Effector memory CD4-positive, alpha-beta T cell (primary cell): ENCODE measurements at regions not wholly inside any gene's neighbourhood (a gene's known extent, or its start where the extent isn't known, plus 50 kb on each side); places are given as distances from the start of the nearest gene placed in this dataset.

Source experiments
- DNase-seq, 3 donors: peaks; one replicate each; pipeline ENCODE4 v3.0.0-alpha.2; 2020
- H3K27ac ChIP-seq: 2 replicates; pipeline ENCODE4 v1.7.0; 2013; ENCODE audit warnings: mild to moderate bottlenecking, low read length, moderate library complexity; ENCODE audit not compliant: insufficient read depth, poor library complexity, severe bottlenecking
- H3K27me3 ChIP-seq: replicated peaks from 2 replicates; pipeline ENCODE4 v1.7.0; 2013; ENCODE audit warnings: mild to moderate bottlenecking, low read length; ENCODE audit not compliant: insufficient read depth, control insufficient read depth, poor library complexity, severe bottlenecking
- H3K36me3 ChIP-seq: 2 replicates; pipeline ENCODE4 v1.7.0; 2013; ENCODE audit warnings: mild to moderate bottlenecking, low read length, moderate library complexity; ENCODE audit not compliant: control insufficient read depth, insufficient read depth
- H3K4me1 ChIP-seq: 2 replicates; pipeline ENCODE4 v1.7.0; 2013; ENCODE audit warnings: low read length, mild to moderate bottlenecking; ENCODE audit not compliant: control insufficient read depth, insufficient read depth, poor library complexity, severe bottlenecking
- H3K4me3 ChIP-seq: 2 replicates; pipeline ENCODE4 v1.7.0; 2013; ENCODE audit warnings: low read length, low read depth, mild to moderate bottlenecking; ENCODE audit not compliant: insufficient read depth, poor library complexity, severe bottlenecking
- H3K9me3 ChIP-seq: 2 replicates; pipeline ENCODE4 v1.7.0; 2013; ENCODE audit warnings: mild to moderate bottlenecking, low read length, moderate library complexity; ENCODE audit not compliant: control insufficient read depth

DNA sequence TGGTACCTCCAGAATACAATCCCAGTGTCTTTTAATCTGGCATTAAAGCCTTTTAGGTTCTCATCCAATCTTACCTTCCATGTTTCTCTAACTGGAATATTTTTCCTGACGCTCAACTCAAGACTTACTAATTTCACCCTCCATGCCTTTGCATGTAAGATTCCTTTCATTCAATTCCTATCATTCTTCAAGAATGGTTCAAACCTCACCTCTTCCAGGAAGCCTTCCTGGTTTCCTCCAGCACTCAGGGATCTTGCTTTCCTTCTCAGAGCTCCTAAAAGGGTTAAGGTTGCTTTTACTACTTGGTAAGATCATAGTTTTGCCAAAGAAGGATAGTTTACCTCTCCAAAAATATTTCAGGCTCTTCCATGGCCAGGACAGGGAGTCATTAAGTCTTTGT is 91.2 kb upstream of the CACNA1E start:
- Histone ChIP-seq H3K36me3 (no peaks in the 10 kb centered on the region), H3K27me3 (no peaks in the 10 kb centered on the region), H3K9me3 (no peaks in the 10 kb centered on the region), H3K4me3 (no peak overlapping the region), H3K27ac (no peak overlapping the region), H3K4me1 (peaks cover 25% of the 10 kb centered on the region)
- no peak for DNase-seq

GRCh38 chr1:181392613-181393220 is 90.6 kb upstream of the CACNA1E start:
- H3K4me1 ChIP-seq = peaks cover 31% of the 10 kb centered on the region
- no peak for DNase-seq
- H3K9me3 ChIP-seq = no peaks in the 10 kb centered on the region
- H3K27ac ChIP-seq = no peak overlapping the region
- H3K36me3 ChIP-seq = no peaks in the 10 kb centered on the region
- H3K4me3 ChIP-seq = no peak overlapping the region
- H3K27me3 ChIP-seq = no peaks in the 10 kb centered on the region

DNA sequence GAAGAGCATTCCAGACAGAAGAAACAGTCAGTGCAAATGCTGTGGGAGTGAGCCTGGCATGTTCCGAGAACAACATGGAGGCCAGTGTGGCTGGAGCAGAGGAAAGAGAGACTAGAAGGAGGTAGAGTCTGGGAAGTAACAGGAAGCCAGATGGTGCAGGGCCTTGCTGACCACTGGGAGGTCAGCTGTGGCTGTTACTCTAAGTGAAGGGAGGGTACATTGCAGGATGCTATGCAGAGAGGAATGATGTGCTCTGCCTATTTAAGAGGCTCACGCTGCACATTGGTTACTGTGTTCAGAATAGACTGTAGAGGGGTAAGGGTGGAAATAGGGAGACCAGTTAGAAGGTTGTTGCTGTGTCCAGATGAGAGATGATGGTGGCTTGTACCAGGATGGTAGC is 88.6 kb upstream of the CACNA1E start:
- no peaks in the 10 kb centered on the region for H3K36me3 ChIP-seq
- no peaks in the 10 kb centered on the region for H3K27me3 ChIP-seq
- no peak overlapping the region for H3K4me3 ChIP-seq
- H3K4me1 ChIP-seq = peaks cover 37% of the 10 kb centered on the region
- no peak for DNase-seq
- H3K9me3 ChIP-seq = no peaks in the 10 kb centered on the region
- H3K27ac ChIP-seq = peak overlapping the region; percentile 19

- H3K27me3 ChIP-seq = no peaks in the 10 kb centered on the region
- peak overlapping the region; percentile 49 for H3K27ac ChIP-seq
- H3K36me3 ChIP-seq = no peaks in the 10 kb centered on the region
- DNase-seq = peak in 2 of 3 donors; percentile 9 to 36
- H3K4me3 ChIP-seq = peak overlapping the region; percentile 11
- H3K9me3 ChIP-seq = no peaks in the 10 kb centered on the region
- peaks cover 37% of the 10 kb centered on the region for H3K4me1 ChIP-seq
Observed at GRCh38 chr1:181396171-181396670, 87.1 kb upstream of the CACNA1E start.

DNA sequence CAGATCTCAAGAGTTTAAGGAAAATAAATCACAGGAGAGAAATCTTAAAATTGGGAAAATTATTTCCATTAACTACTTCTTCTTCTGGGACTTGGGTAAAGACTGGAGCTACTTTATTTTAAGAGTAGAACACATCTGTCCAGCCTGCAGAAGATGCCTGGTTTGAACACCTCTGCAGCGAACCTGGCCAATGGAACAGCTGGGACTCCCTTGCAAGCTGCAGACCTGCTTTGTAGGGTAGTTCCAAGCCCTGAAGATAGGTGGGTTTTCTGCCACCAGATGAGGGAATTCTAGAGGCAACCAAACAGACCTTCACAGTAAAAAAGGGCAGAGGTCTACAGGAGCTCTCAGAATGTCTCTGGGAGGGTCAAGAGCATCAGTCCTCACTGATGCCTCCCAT is 86.5 kb upstream of the CACNA1E start:
- Histone ChIP-seq H3K27ac (peak overlapping the region; percentile 49), H3K27me3 (no peaks in the 10 kb centered on the region), H3K4me3 (peak overlapping the region; percentile 7), H3K9me3 (no peaks in the 10 kb centered on the region), H3K4me1 (peaks cover 37% of the 10 kb centered on the region), H3K36me3 (no peaks in the 10 kb centered on the region)
- no peak for DNase-seq

GRCh38 chr1:181397845-181398244 is 85.5 kb upstream of the CACNA1E start:
- Histone ChIP-seq H3K27me3 (no peaks in the 10 kb centered on the region), H3K4me1 (peaks cover 37% of the 10 kb centered on the region), H3K27ac (peak overlapping the region; percentile 30), H3K9me3 (no peaks in the 10 kb centered on the region), H3K36me3 (no peaks in the 10 kb centered on the region), H3K4me3 (no peak overlapping the region)
- DNase-seq = no peak

- H3K36me3 ChIP-seq = no peaks in the 10 kb centered on the region
- no peaks in the 10 kb centered on the region for H3K27me3 ChIP-seq
- H3K4me3 ChIP-seq = no peak overlapping the region
- H3K4me1 ChIP-seq = peaks cover 37% of the 10 kb centered on the region
- H3K9me3 ChIP-seq = no peaks in the 10 kb centered on the region
- H3K27ac ChIP-seq = no peak overlapping the region
- no peak for DNase-seq
Observed at GRCh38 chr1:181398544-181398943, 84.8 kb upstream of the CACNA1E start.

DNA sequence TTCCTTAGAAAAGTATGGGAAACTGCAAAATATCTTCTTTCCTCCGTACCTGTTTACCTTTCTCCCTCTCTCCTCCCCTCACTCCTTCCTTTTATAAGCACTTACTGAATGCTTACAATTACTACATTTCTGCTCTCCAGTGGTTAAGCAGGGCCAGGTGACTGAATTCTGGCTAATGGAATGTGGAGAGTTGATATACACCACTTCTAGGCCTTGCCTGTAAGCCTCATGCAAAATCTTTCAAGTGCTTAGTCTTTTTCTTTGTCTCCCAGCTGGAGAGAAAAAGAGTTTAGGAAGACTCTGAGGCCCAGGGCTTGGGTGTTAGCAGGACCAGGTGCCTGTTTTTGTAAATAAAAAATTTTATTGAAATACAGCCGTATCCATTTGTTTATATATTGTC is 77.7 kb upstream of the CACNA1E start:
- Histone ChIP-seq H3K27me3 (no peaks in the 10 kb centered on the region), H3K27ac (no peak overlapping the region), H3K9me3 (no peaks in the 10 kb centered on the region), H3K4me1 (no peaks in the 10 kb centered on the region), H3K36me3 (no peaks in the 10 kb centered on the region), H3K4me3 (no peak overlapping the region)
- no peak for DNase-seq

DNA sequence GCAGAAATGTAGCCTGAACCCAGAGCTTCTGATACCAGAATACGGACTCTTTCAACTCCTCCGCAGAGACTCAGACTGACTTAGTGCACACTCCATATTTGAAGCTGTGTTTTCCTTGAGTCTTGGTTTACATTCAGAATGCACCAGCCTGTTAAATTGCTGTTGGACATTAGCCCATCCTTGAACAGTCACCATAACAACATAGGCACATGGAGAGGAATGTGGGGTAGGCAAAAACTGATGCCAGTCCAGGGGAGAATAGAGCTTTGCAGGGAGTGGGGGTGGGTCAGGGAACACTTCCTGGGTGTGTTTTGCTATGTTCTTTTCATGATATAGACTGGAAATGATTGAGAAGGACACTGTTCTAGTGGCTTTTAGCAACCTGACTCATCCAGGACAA is 76.3 kb upstream of the CACNA1E start:
- Histone ChIP-seq H3K4me1 (no peaks in the 10 kb centered on the region), H3K4me3 (no peak overlapping the region), H3K27ac (no peak overlapping the region), H3K27me3 (no peaks in the 10 kb centered on the region), H3K36me3 (no peaks in the 10 kb centered on the region), H3K9me3 (no peaks in the 10 kb centered on the region)
- DNase-seq = no peak

DNA sequence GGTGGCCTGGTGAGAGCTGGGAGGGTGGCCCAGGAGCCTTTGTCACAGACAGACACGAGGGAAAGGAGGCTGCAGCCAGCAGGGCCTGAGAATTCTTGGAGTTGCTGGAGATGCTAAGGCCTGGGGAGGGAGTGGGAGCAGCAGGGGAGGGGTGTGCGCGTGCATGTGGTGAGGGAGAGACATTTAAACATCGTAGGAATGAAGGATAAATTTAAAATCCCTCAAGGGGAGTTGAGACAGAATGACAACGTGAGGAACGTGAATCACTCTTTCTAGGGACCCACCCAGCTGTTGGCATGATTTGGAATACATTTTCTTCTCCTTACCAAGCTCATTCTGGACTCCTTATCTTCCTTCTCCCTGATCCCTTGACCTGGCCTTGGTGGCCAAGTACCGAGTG is 73.3 kb upstream of the CACNA1E start:
- H3K9me3 ChIP-seq = no peaks in the 10 kb centered on the region
- no peaks in the 10 kb centered on the region for H3K27me3 ChIP-seq
- H3K4me3 ChIP-seq = no peak overlapping the region
- no peak for DNase-seq
- H3K27ac ChIP-seq = no peak overlapping the region
- H3K36me3 ChIP-seq = no peaks in the 10 kb centered on the region
- H3K4me1 ChIP-seq = no peaks in the 10 kb centered on the region
